Cardiac fibroblast (primary cell): ENCODE measurements at regions not wholly inside any gene's neighbourhood (a gene's known extent, or its start where the extent isn't known, plus 50 kb on each side); places are given as distances from the start of the nearest gene placed in this dataset.

Source experiments
- DNase-seq, 2 donors: peaks; one replicate each; pipeline versions ENCODE4 v3.0.0 to v3.0.0-alpha.2; 2010; ENCODE audit warnings: low read depth in 2 of 2
- H3K4me3 ChIP-seq, 2 donors: replicated peaks in 1 of 2; 1 replicate in 1 of 2; 2 replicates in 1 of 2; pipeline ENCODE4 v1.5.1; 2011; ENCODE audit warnings: low read depth in 2 of 2, low read length in 2 of 2, mild to moderate bottlenecking in 2 of 2, moderate library complexity in 1 of 2
- CTCF ChIP-seq: IDR thresholded peaks from one replicate; pipeline ENCODE4 v1.5.1; 2011; ENCODE audit warnings: low read depth, mild to moderate bottlenecking, low read length, inconsistent platforms

GRCh38 chr14:82388488-82388887, 854.8 kb upstream of the SEL1L start:
- H3K4me3 ChIP-seq, result no peak overlapping the region
- DNase-seq, result no peak
- TF ChIP-seq CTCF, result no peak

- H3K4me3 ChIP-seq, result no peak overlapping the region
- no peak for TF ChIP-seq CTCF
- DNase-seq, result no peak
Measured at GRCh38 chr14:82390586-82390985, 856.9 kb upstream of the SEL1L start.

- H3K4me3 ChIP-seq, result no peak overlapping the region
- DNase-seq, result no peak
- no peak for TF ChIP-seq CTCF
Measured at GRCh38 chr14:82394916-82395315, 861.3 kb upstream of the SEL1L start.

GRCh38 chr14:82398256-82398655, 864.6 kb upstream of the SEL1L start:
- TF ChIP-seq CTCF, result no peak
- no peak overlapping the region for H3K4me3 ChIP-seq
- no peak for DNase-seq

GRCh38 chr14:82403987-82404386, 870.3 kb upstream of the SEL1L start:
- no peak for TF ChIP-seq CTCF
- no peak for DNase-seq
- no peak overlapping the region for H3K4me3 ChIP-seq

- DNase-seq, result no peak
- no peak for TF ChIP-seq CTCF
Measured at GRCh38 chr14:82410064-82410463, 876.4 kb upstream of the SEL1L start.

GRCh38 chr14:82411298-82411697, 877.6 kb upstream of the SEL1L start:
- H3K4me3 ChIP-seq, result no peak overlapping the region
- DNase-seq, result no peak
- no peak for TF ChIP-seq CTCF

More at GRCh38 chr14:82410064-82410463, 876.4 kb upstream of the SEL1L start:
- H3K4me3 ChIP-seq, result no peak overlapping the region
